NT2/D1 (cell line): ENCODE measurements at regions not wholly inside any gene's neighbourhood (a gene's known extent, or its start where the extent isn't known, plus 50 kb on each side); places are given as distances from the start of the nearest gene placed in this dataset.

Source experiments
- DNase-seq: peaks from one replicate; pipeline ENCODE4 v3.0.0-alpha.2; 2011; ENCODE audit warnings: low read depth, low spot score
- H3K27me3 ChIP-seq: 2 replicates; pipeline ENCODE4 v1.6.0; 2011; ENCODE audit warnings: mild to moderate bottlenecking; ENCODE audit not compliant: insufficient read length, insufficient read depth
- H3K36me3 ChIP-seq: 2 replicates; pipeline ENCODE4 v1.6.1; 2011; ENCODE audit warnings: mild to moderate bottlenecking, low read length, mixed read lengths; ENCODE audit not compliant: insufficient read depth, insufficient read length
- H3K4me1 ChIP-seq: 2 replicates; pipeline ENCODE4 v1.5.1; 2011; ENCODE audit not compliant: insufficient read depth, insufficient read length
- H3K4me3 ChIP-seq: 2 replicates; pipeline ENCODE4 v1.5.1; 2011; ENCODE audit warnings: low read depth; ENCODE audit not compliant: insufficient read length
- H3K9ac ChIP-seq: 2 replicates; pipeline ENCODE4 v1.6.0; 2011; ENCODE audit warnings: low read depth; ENCODE audit not compliant: insufficient read length
- H3K9me3 ChIP-seq: 2 replicates; pipeline ENCODE4 v1.5.1; 2011; ENCODE audit warnings: mild to moderate bottlenecking, low read length; ENCODE audit not compliant: insufficient read depth
- SUZ12 ChIP-seq: IDR thresholded peaks from 2 replicates; pipeline ENCODE4 v1.6.1; 2011; ENCODE audit not compliant: insufficient read length, insufficient read depth; ENCODE audit errors: extremely low read depth
- YY1 ChIP-seq: IDR thresholded peaks from 2 replicates; pipeline ENCODE4 v1.6.1; 2011; ENCODE audit not compliant: insufficient read length, insufficient read depth
- ZNF274 ChIP-seq: IDR thresholded peaks from 2 replicates; pipeline ENCODE4 v1.6.1; 2011; ENCODE audit warnings: mild to moderate bottlenecking, low read depth, low read length

DNA sequence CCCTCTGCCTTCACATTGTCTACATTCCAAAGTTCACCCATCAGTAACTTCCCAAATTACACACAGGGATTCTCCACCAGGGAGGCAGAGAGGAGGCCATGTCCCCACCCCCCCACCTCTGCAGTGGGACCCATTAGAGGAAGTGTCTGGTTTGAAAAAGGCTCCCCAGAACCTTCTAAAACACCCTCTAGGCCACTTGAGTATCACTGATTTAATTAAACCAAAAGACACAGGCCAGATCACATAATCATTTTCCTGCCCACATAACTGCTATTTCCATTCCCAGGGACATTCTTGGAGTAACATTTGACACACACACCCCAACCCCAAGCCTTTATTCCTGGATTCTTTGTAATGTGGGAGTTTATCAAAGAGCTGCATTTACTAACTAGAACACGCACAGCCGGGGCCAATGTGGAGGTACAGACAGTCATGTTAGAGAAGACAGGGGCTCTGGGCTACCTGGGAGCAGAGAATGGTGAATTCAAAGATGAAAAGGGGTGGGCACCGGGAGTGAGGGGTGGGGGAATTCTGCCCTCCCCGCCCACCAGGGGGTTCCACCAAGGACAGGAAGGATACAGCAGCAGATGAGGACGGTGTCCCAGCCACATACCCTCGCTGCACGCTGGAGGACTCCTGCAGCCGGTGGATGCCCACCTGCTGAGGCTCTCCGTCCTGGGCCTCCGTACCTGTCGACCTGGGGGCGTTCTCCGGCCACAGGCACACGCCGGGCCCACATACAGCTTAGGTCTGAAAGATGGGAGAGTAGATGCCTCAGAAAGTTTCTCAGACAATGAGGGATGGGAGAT lies 201.4 kb upstream of the CTNNB1 start:
- H3K27me3 ChIP-seq: no peaks in the 10 kb centered on the region
- no peak for TF ChIP-seq ZNF274
- no peak for TF ChIP-seq SUZ12
- TF ChIP-seq YY1: no peak
- H3K9me3 ChIP-seq: no peaks in the 10 kb centered on the region
- no peak for DNase-seq
- no peaks in the 10 kb centered on the region for H3K36me3 ChIP-seq
- peaks cover 17% of the 10 kb centered on the region for H3K4me1 ChIP-seq
- no peak overlapping the region for H3K9ac ChIP-seq
- no peak overlapping the region for H3K4me3 ChIP-seq

DNA sequence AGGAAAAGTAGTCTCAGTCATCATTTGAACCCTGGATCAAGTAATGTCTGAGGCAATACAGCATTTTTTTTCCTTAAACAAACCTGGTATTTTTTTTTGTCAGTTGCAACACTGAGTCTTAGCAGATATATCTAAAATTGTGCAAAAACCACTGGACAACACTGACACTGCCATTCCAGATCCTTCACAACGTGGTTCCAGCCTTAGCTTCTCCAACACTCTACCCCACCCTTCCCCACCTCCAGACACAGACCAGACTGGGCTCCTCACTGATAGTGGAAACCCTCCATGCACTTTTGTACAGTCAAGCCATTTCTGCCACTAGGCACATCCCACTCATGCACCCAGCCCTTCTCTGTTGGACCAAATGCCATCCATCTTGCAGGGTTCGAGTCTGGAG lies 199.6 kb upstream of the CTNNB1 start:
- Histone ChIP-seq H3K9ac (no peak overlapping the region), H3K4me3 (no peak overlapping the region), H3K4me1 (peaks cover 17% of the 10 kb centered on the region), H3K9me3 (no peaks in the 10 kb centered on the region), H3K27me3 (no peaks in the 10 kb centered on the region), H3K36me3 (no peaks in the 10 kb centered on the region)
- TF ChIP-seq SUZ12: no peak
- TF ChIP-seq YY1: no peak
- no peak for TF ChIP-seq ZNF274
- no peak for DNase-seq

DNA sequence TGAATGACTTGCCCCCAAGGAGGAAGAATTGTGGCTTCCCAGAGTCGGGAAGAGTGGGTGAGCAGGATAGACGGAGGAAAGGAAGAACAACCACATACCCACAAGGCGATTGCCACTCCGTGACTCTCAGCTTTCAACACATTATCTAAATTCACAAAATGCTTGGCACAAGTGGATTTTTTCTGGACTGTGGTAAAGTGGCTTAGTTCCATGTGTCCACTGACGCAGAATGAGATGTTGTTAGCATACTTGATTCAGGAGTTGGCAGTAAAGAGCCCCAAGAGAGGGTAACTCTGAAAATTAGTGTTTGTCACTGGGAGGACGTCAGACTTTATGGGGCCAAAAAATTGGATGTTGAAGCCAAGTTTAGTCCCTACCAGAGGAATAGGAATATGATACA lies 198.8 kb upstream of the CTNNB1 start:
- DNase-seq: no peak
- no peak for TF ChIP-seq SUZ12
- TF ChIP-seq ZNF274: no peak
- no peak for TF ChIP-seq YY1
- Histone ChIP-seq H3K4me3 (no peak overlapping the region), H3K36me3 (no peaks in the 10 kb centered on the region), H3K9me3 (no peaks in the 10 kb centered on the region), H3K4me1 (peaks cover 17% of the 10 kb centered on the region), H3K9ac (no peak overlapping the region), H3K27me3 (no peaks in the 10 kb centered on the region)

DNA sequence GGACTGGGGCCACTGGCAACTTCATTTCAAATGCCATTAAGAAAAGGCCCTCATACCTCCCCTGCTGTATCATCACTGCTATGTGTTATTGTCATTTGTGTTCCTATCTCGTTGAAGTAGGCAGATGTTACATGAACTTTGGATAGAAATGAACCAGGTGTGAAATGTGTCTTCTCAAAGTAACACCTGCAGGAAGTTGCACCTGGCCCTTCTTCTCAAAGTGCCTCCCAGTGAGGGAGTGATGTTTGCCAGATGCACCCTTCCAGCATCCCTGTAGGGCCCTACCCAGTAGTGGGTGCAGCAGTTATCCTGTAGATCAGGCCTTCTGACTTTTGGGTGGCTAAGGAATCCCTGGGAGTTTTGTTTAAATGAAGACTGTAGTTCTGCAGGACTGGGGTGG lies 197.7 kb upstream of the CTNNB1 start:
- H3K27me3 ChIP-seq: no peaks in the 10 kb centered on the region
- no peaks in the 10 kb centered on the region for H3K9me3 ChIP-seq
- H3K9ac ChIP-seq: no peak overlapping the region
- H3K36me3 ChIP-seq: no peaks in the 10 kb centered on the region
- no peak overlapping the region for H3K4me3 ChIP-seq
- TF ChIP-seq SUZ12: no peak
- no peak for TF ChIP-seq YY1
- TF ChIP-seq ZNF274: no peak
- DNase-seq: no peak
- H3K4me1 ChIP-seq: peaks cover 11% of the 10 kb centered on the region

DNA sequence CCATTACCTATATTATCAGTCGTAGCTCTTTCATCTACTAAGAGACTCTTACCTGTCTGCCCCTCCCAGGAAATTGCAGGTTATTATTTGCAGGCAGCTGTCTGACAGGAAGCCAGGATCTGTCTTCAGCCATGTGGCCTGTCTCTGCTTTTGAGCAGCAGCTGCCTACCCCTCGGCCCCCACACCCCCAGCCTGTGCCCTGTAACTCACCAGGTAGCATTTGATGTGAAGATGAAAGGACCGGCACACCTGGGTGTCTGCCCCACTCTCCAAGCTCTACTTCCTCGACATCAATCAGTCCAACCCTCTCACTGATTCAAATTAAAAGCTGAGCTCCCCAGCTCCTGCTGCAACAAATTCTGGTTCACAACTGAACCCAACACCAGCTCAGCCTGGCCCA lies 197.2 kb upstream of the CTNNB1 start:
- H3K9me3 ChIP-seq: no peaks in the 10 kb centered on the region; the same call in 1 of the 2 replicates
- H3K9ac ChIP-seq: no peak overlapping the region
- DNase-seq: no peak
- H3K4me3 ChIP-seq: no peak overlapping the region
- H3K36me3 ChIP-seq: no peaks in the 10 kb centered on the region
- TF ChIP-seq ZNF274 (no peak), SUZ12 (no peak), YY1 (no peak)
- peaks cover 8% of the 10 kb centered on the region for H3K4me1 ChIP-seq
- H3K27me3 ChIP-seq: no peaks in the 10 kb centered on the region

DNA sequence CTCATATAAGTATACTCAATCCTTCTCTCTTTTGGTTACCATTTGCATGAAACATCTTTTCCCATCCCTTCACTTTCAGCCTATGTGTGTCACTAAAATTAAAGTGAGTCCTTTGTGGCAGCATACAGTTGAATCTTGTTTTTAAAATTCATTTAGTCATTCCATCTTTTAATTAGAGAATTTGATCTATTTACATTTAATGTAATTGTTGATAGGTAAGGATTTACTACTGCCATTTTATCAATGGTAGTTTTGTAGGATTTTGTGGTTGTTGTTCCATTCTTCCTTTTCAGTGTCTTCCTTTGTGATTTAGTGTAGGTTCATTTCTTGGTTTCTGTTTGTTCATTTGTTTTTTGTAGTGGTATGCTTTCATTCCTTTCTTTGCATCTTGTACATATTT lies 191.9 kb upstream of the CTNNB1 start:
- Histone ChIP-seq H3K9me3 (peaks cover 15% of the 10 kb centered on the region), H3K9ac (no peak overlapping the region), H3K27me3 (no peaks in the 10 kb centered on the region), H3K4me3 (no peak overlapping the region), H3K4me1 (no peaks in the 10 kb centered on the region), H3K36me3 (no peaks in the 10 kb centered on the region)
- TF ChIP-seq YY1 (no peak), SUZ12 (no peak), ZNF274 (no peak)
- no peak for DNase-seq

DNA sequence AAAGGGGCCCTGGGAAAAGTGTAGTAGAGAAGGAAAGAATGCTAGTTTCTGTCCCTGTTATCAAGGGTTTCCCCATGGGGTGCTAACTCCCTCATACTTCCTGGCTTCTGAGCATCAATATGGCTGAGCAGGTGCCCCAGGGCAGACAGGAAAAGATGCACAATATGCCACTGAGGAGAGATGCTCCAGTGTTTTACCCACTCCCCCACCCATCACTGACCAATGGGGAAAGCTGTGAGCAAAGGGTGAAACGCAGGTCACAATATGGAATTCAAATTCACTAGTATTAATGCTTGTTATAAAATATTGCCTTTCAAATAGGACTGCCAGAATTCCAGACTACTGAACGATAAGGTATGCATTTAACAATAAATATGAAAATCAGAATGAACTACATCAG lies 187.5 kb upstream of the CTNNB1 start:
- no peak for DNase-seq
- Histone ChIP-seq H3K27me3 (no peaks in the 10 kb centered on the region), H3K9me3 (peaks cover 15% of the 10 kb centered on the region), H3K36me3 (no peaks in the 10 kb centered on the region), H3K4me1 (no peaks in the 10 kb centered on the region), H3K4me3 (no peak overlapping the region), H3K9ac (no peak overlapping the region)
- TF ChIP-seq ZNF274 (no peak), YY1 (no peak), SUZ12 (no peak)
